HFFc6 (cell line): ENCODE measurements at regions not wholly inside any gene's neighbourhood (a gene's known extent, or its start where the extent isn't known, plus 50 kb on each side); places are given as distances from the start of the nearest gene placed in this dataset.

Experiments used
- DNase-seq: peaks from one replicate; pipeline ENCODE4 v3.0.0-alpha.2; 2018
- H3K27ac Mint-ChIP-seq: 2 replicates; pipeline ENCODE4 v1.8.0; 2020; ENCODE audit warnings: mild to moderate bottlenecking, mixed read lengths
- H3K27me3 Mint-ChIP-seq: 2 replicates; pipeline ENCODE4 v1.8.0; 2021; ENCODE audit warnings: mild to moderate bottlenecking, moderate library complexity, mixed read lengths; ENCODE audit not compliant: insufficient read depth
- H3K36me3 Mint-ChIP-seq: 2 replicates; pipeline ENCODE4 v1.8.0; 2021; ENCODE audit warnings: low read depth, mixed read lengths
- H3K4me1 Mint-ChIP-seq: 2 replicates; pipeline ENCODE4 v1.8.0; 2020; ENCODE audit warnings: low read depth, mixed read lengths
- H3K4me3 Mint-ChIP-seq: 2 replicates; pipeline ENCODE4 v1.8.0; 2020; ENCODE audit warnings: mild to moderate bottlenecking, moderate library complexity, mixed read lengths
- H3K9me3 Mint-ChIP-seq: 2 replicates; pipeline ENCODE4 v1.8.0; 2020; ENCODE audit warnings: mild to moderate bottlenecking, mixed read lengths
- CTCF ChIP-seq: fragments of 200-600 bp; sonication (generic); IDR thresholded peaks from 2 replicates; pipeline ENCODE4 v1.5.0; 2021; ENCODE audit warnings: antibody characterized with exemption, mild to moderate bottlenecking

DNA sequence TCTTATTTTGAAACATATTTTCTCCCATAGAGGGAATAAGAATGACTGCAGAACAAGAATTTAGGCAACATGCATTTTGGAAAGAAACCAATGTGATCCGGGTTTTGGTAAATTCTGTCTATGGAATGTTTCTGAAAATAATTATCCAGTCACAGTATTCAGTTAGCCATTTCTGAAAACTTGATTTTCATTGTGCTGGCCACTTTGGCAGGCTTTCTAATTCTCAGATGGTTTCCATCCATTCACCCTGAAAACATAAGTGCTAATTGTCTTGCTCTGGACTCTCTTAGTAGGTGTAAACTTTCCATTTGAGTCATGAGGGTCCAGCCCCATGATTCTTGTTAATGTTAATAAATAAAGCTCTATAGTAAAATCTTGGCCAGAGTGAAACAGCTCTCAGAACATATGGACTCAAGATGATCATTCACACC lies 176.5 kb downstream of the RBM43 start:
- no peak overlapping the region for H3K4me3 Mint-ChIP-seq
- TF ChIP-seq CTCF: no peak
- no peaks in the 10 kb centered on the region for H3K36me3 Mint-ChIP-seq
- DNase-seq: no peak
- peaks cover 12% of the 10 kb centered on the region for H3K27me3 Mint-ChIP-seq
- no peaks in the 10 kb centered on the region for H3K4me1 Mint-ChIP-seq
- H3K27ac Mint-ChIP-seq: no peak overlapping the region
- H3K9me3 Mint-ChIP-seq: no peaks in the 10 kb centered on the region

GRCh38 chr2:151083856-151084795 lies 177.5 kb downstream of the RBM43 start:
- Mint-ChIP-seq H3K4me3 (no peak overlapping the region), H3K36me3 (no peaks in the 10 kb centered on the region), H3K4me1 (no peaks in the 10 kb centered on the region), H3K27me3 (peaks cover 16% of the 10 kb centered on the region), H3K27ac (no peak overlapping the region), H3K9me3 (no peaks in the 10 kb centered on the region)
- no peak for TF ChIP-seq CTCF
- no peak for DNase-seq

DNA sequence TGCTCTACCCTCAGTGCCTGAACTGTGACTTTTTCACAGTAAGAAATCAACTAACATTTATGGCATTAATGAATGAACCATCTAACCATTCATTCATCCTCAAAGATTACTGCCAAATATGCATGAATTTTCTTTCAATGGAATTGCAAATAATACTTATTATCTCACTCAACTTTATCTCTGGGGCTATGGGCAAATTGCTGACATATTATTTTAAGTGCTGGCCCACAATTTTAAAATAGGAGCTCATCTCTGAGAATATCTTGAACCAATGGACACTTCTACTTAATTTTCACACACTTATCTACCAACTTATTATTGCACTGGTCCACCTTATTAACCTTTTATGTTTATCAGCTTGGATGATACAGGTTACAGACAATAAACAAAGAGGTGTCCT lies 182.8 kb downstream of the RBM43 start:
- H3K4me3 Mint-ChIP-seq: no peak overlapping the region
- no peak for DNase-seq
- no peak overlapping the region for H3K27ac Mint-ChIP-seq
- H3K4me1 Mint-ChIP-seq: no peaks in the 10 kb centered on the region
- TF ChIP-seq CTCF: no peak
- no peaks in the 10 kb centered on the region; the same call in 1 of the 2 replicates for H3K9me3 Mint-ChIP-seq
- H3K36me3 Mint-ChIP-seq: no peaks in the 10 kb centered on the region
- H3K27me3 Mint-ChIP-seq: peaks cover 17% of the 10 kb centered on the region

- DNase-seq: no peak
- Mint-ChIP-seq H3K4me1 (peaks cover 20% of the 10 kb centered on the region; the same call in 1 of the 2 replicates), H3K27me3 (peaks cover 2% of the 10 kb centered on the region), H3K9me3 (no peaks in the 10 kb centered on the region; the same call in 1 of the 2 replicates), H3K27ac (no peak overlapping the region), H3K4me3 (no peak overlapping the region), H3K36me3 (no peaks in the 10 kb centered on the region)
- TF ChIP-seq CTCF: no peak
Observed at GRCh38 chr2:151071906-151072305, 189.8 kb downstream of the RBM43 start.

GRCh38 chr2:151071382-151071781 lies 190.3 kb downstream of the RBM43 start:
- peaks cover 20% of the 10 kb centered on the region; the same call in 1 of the 2 replicates for H3K4me1 Mint-ChIP-seq
- H3K9me3 Mint-ChIP-seq: no peaks in the 10 kb centered on the region; the same call in 1 of the 2 replicates
- no peak overlapping the region for H3K27ac Mint-ChIP-seq
- DNase-seq: peak; percentile 62
- TF ChIP-seq CTCF: peak; percentile 77
- H3K36me3 Mint-ChIP-seq: no peaks in the 10 kb centered on the region
- peaks cover 2% of the 10 kb centered on the region for H3K27me3 Mint-ChIP-seq
- no peak overlapping the region for H3K4me3 Mint-ChIP-seq
